Endothelial cell of umbilical vein (primary cell): ENCODE measurements at regions not wholly inside any gene's neighbourhood (a gene's known extent, or its start where the extent isn't known, plus 50 kb on each side); places are given as distances from the start of the nearest gene placed in this dataset.

Source experiments
- BruUV-seq: library from RNA; stranded (reverse); fragments of 400-500 nt; replicated peaks from 2 replicates; lab custom pipeline; 2021; lab: Mats Ljungman, UMichigan
- CTCF ChIA-PET: fragments of 300-600, 350-600 bp; sonication (Branson Sonifier 250); formaldehyde crosslinking; loops from one replicate; lab custom pipeline; 2021; ENCODE audit warnings: antibody characterized with exemption, inconsistent platforms; lab: Charles Lee
- POLR2A ChIA-PET: fragments of 300-600, 350-600 bp; sonication (Branson Sonifier 250); formaldehyde crosslinking; loops from one replicate; lab custom pipeline; 2021; ENCODE audit warnings: antibody characterized with exemption, inconsistent platforms; lab: Charles Lee
- DNase-seq: peaks from one replicate; pipeline ENCODE4 v3.0.0-alpha.2; 2011; ENCODE audit warnings: low read depth, low spot score
- FAIRE-seq: peaks from 2 replicates; lab custom pipeline; 2011; peaks lifted over from hg19 to GRCh38; lab: Jason Lieb, UNC
- H2AFZ ChIP-seq: 2 replicates; pipeline ENCODE4 v1.6.0; 2012; ENCODE audit warnings: low read depth, low read length, control low read depth, inconsistent platforms
- H3K27ac ChIP-seq: 2 replicates; pipeline ENCODE4 v1.5.1; 2011; ENCODE audit warnings: low read depth, mild to moderate bottlenecking, control low read depth, low read length, moderate library complexity; ENCODE audit not compliant: insufficient read depth
- H3K27me3 ChIP-seq, 2 experiments: 2 replicates each; pipeline versions ENCODE4 v1.6.0 to v1.6.1; 2011; ENCODE audit warnings: low read length in 2 of 2, mixed read lengths in 1 of 2; ENCODE audit not compliant: control insufficient read depth in 2 of 2, insufficient read depth in 2 of 2
- H3K36me3 ChIP-seq, 2 experiments: 2 replicates in 1 of 2; 3 replicates in 1 of 2; pipeline ENCODE4 v1.5.1; 2011; ENCODE audit warnings: low read length in 2 of 2, mild to moderate bottlenecking in 1 of 2, moderate library complexity in 1 of 2; ENCODE audit not compliant: control insufficient read depth in 2 of 2, insufficient read depth in 2 of 2; ENCODE audit errors: extremely low read depth in 1 of 2
- H3K4me1 ChIP-seq: 3 replicates; pipeline ENCODE4 v1.5.1; 2011; ENCODE audit warnings: mild to moderate bottlenecking, low read length; ENCODE audit not compliant: control insufficient read depth, insufficient read depth; ENCODE audit errors: extremely low read depth
- H3K4me2 ChIP-seq: 2 replicates; pipeline ENCODE4 v1.6.1; 2011; ENCODE audit warnings: low read length, control low read depth, mixed read lengths; ENCODE audit not compliant: insufficient read depth
- H3K4me3 ChIP-seq, 3 experiments: fragments of 200-600 bp in 1 of 3; sonication (generic), shearing (Covaris generic) in 1 of 3; replicated peaks in 1 of 3; 2 replicates each; pipeline ENCODE4 v1.5.1; 2011 to 2016; ENCODE audit warnings: control low read depth in 3 of 3, low read length in 3 of 3, mild to moderate bottlenecking in 2 of 3, inconsistent platforms in 1 of 3, low read depth in 1 of 3, moderate library complexity in 1 of 3; ENCODE audit not compliant: insufficient read depth in 1 of 3
- H3K79me2 ChIP-seq: 2 replicates; pipeline ENCODE4 v1.6.0; 2012; ENCODE audit warnings: low read length, inconsistent platforms; ENCODE audit not compliant: control insufficient read depth, insufficient read depth
- H3K9ac ChIP-seq: replicated peaks from 2 replicates; pipeline ENCODE3; 2011; ENCODE audit warnings: low read length, control low read depth; ENCODE audit not compliant: insufficient read depth; ENCODE audit errors: extremely low read depth
- H3K9me1 ChIP-seq: replicated peaks from 3 replicates; pipeline ENCODE4 v1.6.0; 2011; ENCODE audit warnings: mild to moderate bottlenecking, low read length; ENCODE audit not compliant: control insufficient read depth, insufficient read depth; ENCODE audit errors: extremely low read depth
- H3K9me3 ChIP-seq: replicated peaks from 2 replicates; pipeline ENCODE4 v1.5.1; 2012; ENCODE audit warnings: low read length, inconsistent platforms; ENCODE audit not compliant: control insufficient read depth, insufficient read depth
- H4K20me1 ChIP-seq: replicated peaks from 2 replicates; pipeline ENCODE3; 2011; ENCODE audit warnings: mild to moderate bottlenecking, low read length; ENCODE audit not compliant: control insufficient read depth, insufficient read depth; ENCODE audit errors: extremely low read depth
- CTCF ChIP-seq, 2 donors: IDR thresholded peaks; 1 replicate in 1 of 2; 2 replicates in 1 of 2; pipeline ENCODE4 v1.5.1; 2011; ENCODE audit warnings: low read length in 2 of 2, mild to moderate bottlenecking in 2 of 2, moderate library complexity in 2 of 2, control low read depth in 1 of 2, inconsistent platforms in 1 of 2, low read depth in 1 of 2; ENCODE audit not compliant: insufficient read depth in 1 of 2; ENCODE audit errors: extremely low read depth in 1 of 2
- EZH2 ChIP-seq: IDR thresholded peaks from 2 replicates; pipeline ENCODE4 v1.6.1; 2012; ENCODE audit warnings: borderline replicate concordance, low read depth, mild to moderate bottlenecking, moderate library complexity, low read length, inconsistent platforms; ENCODE audit not compliant: severe bottlenecking
- FOS ChIP-seq: IDR thresholded peaks from 2 replicates; pipeline ENCODE4 v1.6.1; 2011; ENCODE audit warnings: mild to moderate bottlenecking, low read length, moderate library complexity, borderline replicate concordance; ENCODE audit not compliant: insufficient read depth
- GATA2 ChIP-seq: IDR thresholded peaks from 2 replicates; pipeline ENCODE4 v1.7.0; 2011; ENCODE audit warnings: low read depth, mild to moderate bottlenecking, moderate library complexity, mixed read lengths, low read length; ENCODE audit not compliant: insufficient read length, insufficient read depth
- JUN ChIP-seq: IDR thresholded peaks from 2 replicates; pipeline ENCODE4 v1.6.1; 2011; ENCODE audit warnings: borderline replicate concordance, low read depth; ENCODE audit not compliant: insufficient read length, insufficient read depth
- MAX ChIP-seq: IDR thresholded peaks from 2 replicates; pipeline ENCODE4 v1.6.1; 2011; ENCODE audit not compliant: insufficient read depth, insufficient read length
- MYC ChIP-seq: IDR thresholded peaks from one replicate; pipeline ENCODE4 v1.6.1; 2011; ENCODE audit warnings: mild to moderate bottlenecking, low read depth, low read length
- POLR2A ChIP-seq: IDR thresholded peaks from 2 replicates; pipeline ENCODE4 v1.6.1; 2012; ENCODE audit warnings: low read depth, mild to moderate bottlenecking, control low read depth, low read length
- POLR2AphosphoS5 ChIP-seq: IDR thresholded peaks from 2 replicates; pipeline ENCODE4 v1.6.1; 2012; ENCODE audit warnings: low read depth, mild to moderate bottlenecking, control low read depth, low read length, moderate library complexity; ENCODE audit not compliant: insufficient read depth
- dilution Hi-C: fragments of 300-500 bp; cut with MboI; formaldehyde crosslinking; loops from one replicate; pipeline ENCODE4 v1.15.0; 2019; ENCODE audit warnings: low sequenced_read_pairs; ENCODE audit not compliant: extremely low pct_ligation_motif_present
- intact Hi-C: fragments of 100-400 bp; cut with micrococcal nuclease; formaldehyde crosslinking; loops from one replicate; pipeline ENCODE4 v1.10.0; 2022

GRCh38 chr6:91669871-91670268 is 1083.0 kb upstream of the MAP3K7 start:
- dilution Hi-C loops = no loop called here
- H3K27me3 ChIP-seq = no peaks in the 10 kb centered on the region
- DNase-seq (no peak), FAIRE-seq (no peak)
- no peak overlapping the region for H3K9ac ChIP-seq
- POLR2A ChIA-PET = no interaction called here
- H3K79me2 ChIP-seq = no peaks in the 10 kb centered on the region
- no peaks in the 10 kb centered on the region for H3K9me3 ChIP-seq
- no peaks in the 10 kb centered on the region for H3K9me1 ChIP-seq
- intact Hi-C loops = no loop called here
- no peak overlapping the region for H3K27ac ChIP-seq
- H3K36me3 ChIP-seq = no peaks in the 10 kb centered on the region
- no peak overlapping the region for H3K4me3 ChIP-seq
- no peaks in the 10 kb centered on the region for H3K4me1 ChIP-seq
- H2AFZ ChIP-seq = no peak overlapping the region
- no peaks in the 10 kb centered on the region for H4K20me1 ChIP-seq
- CTCF ChIA-PET = no interaction called here
- BruUV-seq = no TSS peak
- no peak overlapping the region for H3K4me2 ChIP-seq
- no peak for TF ChIP-seq POLR2AphosphoS5

GRCh38 chr6:91669154-91669870 is 1082.4 kb upstream of the MAP3K7 start:
- Histone ChIP-seq H2AFZ (no peak overlapping the region), H3K79me2 (no peaks in the 10 kb centered on the region), H3K36me3 (no peaks in the 10 kb centered on the region), H3K9me3 (no peaks in the 10 kb centered on the region), H3K4me3 (no peak overlapping the region), H3K4me2 (no peak overlapping the region), H3K9me1 (no peaks in the 10 kb centered on the region), H3K4me1 (no peaks in the 10 kb centered on the region), H4K20me1 (no peaks in the 10 kb centered on the region), H3K27me3 (no peaks in the 10 kb centered on the region), H3K27ac (no peak overlapping the region), H3K9ac (no peak overlapping the region)
- dilution Hi-C loops (no loop called here), intact Hi-C loops (no loop called here)
- CTCF ChIA-PET = no interaction called here
- FAIRE-seq (no peak), DNase-seq (no peak)
- POLR2A ChIA-PET = no interaction called here
- TF ChIP-seq MAX = no peak
- TF ChIP-seq POLR2A = no peak
- no peak for TF ChIP-seq CTCF (IDR thresholded peaks at IDR 0.05; ENCODE audit: extremely low read depth in 1 of 2, insufficient read depth in 1 of 2, low read depth in 1 of 2, low read length in 2 of 2)
- no peak for TF ChIP-seq JUN
- no peak for TF ChIP-seq GATA2
- no peak for TF ChIP-seq FOS
- no peak for TF ChIP-seq EZH2
- no peak for TF ChIP-seq MYC
- no peak for TF ChIP-seq POLR2AphosphoS5
- no TSS peak for BruUV-seq
